OCI-LY7 (cell line): ENCODE measurements at regions not wholly inside any gene's neighbourhood (a gene's known extent, or its start where the extent isn't known, plus 50 kb on each side); places are given as distances from the start of the nearest gene placed in this dataset.

Experiments
- BruUV-seq: library from RNA; stranded (reverse); fragments of 400-500 nt; replicated peaks from 2 replicates; lab custom pipeline; 2021; lab: Mats Ljungman, UMichigan
- CTCF ChIA-PET: fragments of 300-600 bp; sonication (Branson Sonifier 250); formaldehyde crosslinking; loops from one replicate; lab custom pipeline; 2022; ENCODE audit warnings: antibody characterized with exemption; ENCODE audit not compliant: unreplicated experiment; lab: Charles Lee
- POLR2A ChIA-PET: fragments of 300-600 bp; sonication (Branson Sonifier 250); formaldehyde crosslinking; loops from one replicate; lab custom pipeline; 2022; ENCODE audit warnings: antibody characterized with exemption; lab: Charles Lee
- DNase-seq: peaks from one replicate; pipeline ENCODE4 v3.0.0-alpha.2; 2015; ENCODE audit warnings: low spot score
- H2AFZ ChIP-seq: fragments of 200-600 bp; sonication (generic), shearing (Covaris generic); 2 replicates; pipeline ENCODE4 v1.6.1; 2014; ENCODE audit warnings: mild to moderate bottlenecking, antibody characterized with exemption, low read length, moderate library complexity
- H3K27ac ChIP-seq: fragments of 200-600 bp; sonication (generic); 2 replicates; pipeline ENCODE4 v1.5.1; 2014; ENCODE audit warnings: mixed run types, low read depth, mild to moderate bottlenecking, moderate library complexity, low read length, inconsistent platforms; ENCODE audit not compliant: poor library complexity, severe bottlenecking
- H3K36me3 ChIP-seq: fragments of 200-600 bp; sonication (generic); 2 replicates; pipeline ENCODE4 v1.6.1; 2014; ENCODE audit warnings: mild to moderate bottlenecking, antibody characterized with exemption, low read length, moderate library complexity, mixed read lengths; ENCODE audit not compliant: insufficient read depth
- H3K4me1 ChIP-seq: fragments of 200-600 bp; sonication (generic); 2 replicates; pipeline ENCODE4 v1.5.1; 2014; ENCODE audit warnings: mild to moderate bottlenecking, low read length; ENCODE audit not compliant: insufficient read depth, poor library complexity, severe bottlenecking
- H3K4me2 ChIP-seq: fragments of 200-600 bp; sonication (generic); 2 replicates; pipeline ENCODE4 v1.6.1; 2014; ENCODE audit warnings: mild to moderate bottlenecking, low read length
- H3K4me3 ChIP-seq: fragments of 200-600 bp; sonication (generic); 2 replicates; pipeline ENCODE4 v1.5.1; 2014; ENCODE audit warnings: mild to moderate bottlenecking, low read depth, low read length; ENCODE audit not compliant: poor library complexity, severe bottlenecking
- H3K79me2 ChIP-seq: fragments of 200-600 bp; sonication (generic); 2 replicates; pipeline ENCODE4 v1.6.1; 2016; ENCODE audit warnings: low read depth, mild to moderate bottlenecking, low read length, moderate library complexity, mixed read lengths; ENCODE audit not compliant: insufficient read depth
- H3K9me2 ChIP-seq: fragments of 200-600 bp; sonication (generic); 2 replicates; pipeline ENCODE4 v1.6.1; 2016; ENCODE audit warnings: mild to moderate bottlenecking, low read length, mixed read lengths; ENCODE audit not compliant: insufficient read depth
- H3K9me3 ChIP-seq: fragments of 200-600 bp; sonication (generic); 2 replicates; pipeline ENCODE4 v1.6.1; 2014; ENCODE audit warnings: mild to moderate bottlenecking, mixed run types, low read length, mixed read lengths
- H4K20me1 ChIP-seq: fragments of 200-600 bp; sonication (generic); 2 replicates; pipeline ENCODE4 v1.6.1; 2014; ENCODE audit warnings: mild to moderate bottlenecking, antibody characterized with exemption, low read length, moderate library complexity, mixed read lengths; ENCODE audit not compliant: insufficient read depth
- EZH2phosphoT487 ChIP-seq: fragments of 200-600 bp; sonication (generic); IDR thresholded peaks from 2 replicates; pipeline ENCODE4 v1.6.1; 2018; ENCODE audit warnings: low read depth, borderline replicate concordance, mild to moderate bottlenecking, mixed run types, antibody characterized with exemption, low read length, moderate library complexity, mixed read lengths
- intact Hi-C: fragments of 100-400 bp; cut with micrococcal nuclease; formaldehyde crosslinking; loops from one replicate; pipeline ENCODE4 v1.10.0; 2022; ENCODE audit not compliant: unreplicated experiment
- TF ChIP-seq, protein P1 (sequence below): fragments of 200-600 bp; sonication (generic); conservative IDR thresholded peaks from 2 replicates; pipeline ENCODE4 v1.5.1; 2014; ENCODE audit warnings: mild to moderate bottlenecking, antibody characterized with exemption, low read length, moderate library complexity, mixed read lengths

DNA sequence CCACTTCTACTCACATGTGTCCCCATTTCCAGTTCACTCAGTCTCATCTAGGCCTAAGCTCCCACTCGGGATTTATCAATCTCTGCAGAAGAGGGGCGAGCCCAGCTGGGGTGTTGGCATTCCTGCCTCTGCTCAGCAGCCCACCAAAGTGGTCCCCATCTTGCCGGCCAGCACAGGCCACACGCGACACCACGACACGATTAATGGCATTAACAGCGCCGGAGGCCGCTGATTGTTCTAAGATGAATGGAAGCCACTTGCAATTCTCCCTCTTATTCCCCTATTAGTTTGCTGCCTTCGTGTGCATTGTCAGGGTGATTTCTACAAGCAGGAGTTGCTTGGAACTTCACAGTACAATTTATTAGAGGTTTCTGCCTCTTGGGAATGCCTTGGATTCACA is 477.3 kb downstream of the SHQ1 start:
- H3K79me2 ChIP-seq: no peaks in the 10 kb centered on the region
- H3K4me3 ChIP-seq: no peak overlapping the region
- no peak overlapping the region for H2AFZ ChIP-seq
- H3K36me3 ChIP-seq: no peaks in the 10 kb centered on the region
- intact Hi-C loops: no loop called here
- no peaks in the 10 kb centered on the region for H4K20me1 ChIP-seq
- H3K4me1 ChIP-seq: no peaks in the 10 kb centered on the region
- TF ChIP-seq, protein P1, sequence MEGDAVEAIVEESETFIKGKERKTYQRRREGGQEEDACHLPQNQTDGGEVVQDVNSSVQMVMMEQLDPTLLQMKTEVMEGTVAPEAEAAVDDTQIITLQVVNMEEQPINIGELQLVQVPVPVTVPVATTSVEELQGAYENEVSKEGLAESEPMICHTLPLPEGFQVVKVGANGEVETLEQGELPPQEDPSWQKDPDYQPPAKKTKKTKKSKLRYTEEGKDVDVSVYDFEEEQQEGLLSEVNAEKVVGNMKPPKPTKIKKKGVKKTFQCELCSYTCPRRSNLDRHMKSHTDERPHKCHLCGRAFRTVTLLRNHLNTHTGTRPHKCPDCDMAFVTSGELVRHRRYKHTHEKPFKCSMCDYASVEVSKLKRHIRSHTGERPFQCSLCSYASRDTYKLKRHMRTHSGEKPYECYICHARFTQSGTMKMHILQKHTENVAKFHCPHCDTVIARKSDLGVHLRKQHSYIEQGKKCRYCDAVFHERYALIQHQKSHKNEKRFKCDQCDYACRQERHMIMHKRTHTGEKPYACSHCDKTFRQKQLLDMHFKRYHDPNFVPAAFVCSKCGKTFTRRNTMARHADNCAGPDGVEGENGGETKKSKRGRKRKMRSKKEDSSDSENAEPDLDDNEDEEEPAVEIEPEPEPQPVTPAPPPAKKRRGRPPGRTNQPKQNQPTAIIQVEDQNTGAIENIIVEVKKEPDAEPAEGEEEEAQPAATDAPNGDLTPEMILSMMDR: no peak
- TF ChIP-seq EZH2phosphoT487: no peak
- no peak overlapping the region for H3K27ac ChIP-seq
- ChIA-PET POLR2A (no interaction called here), CTCF (no interaction called here)
- no peaks in the 10 kb centered on the region for H3K9me3 ChIP-seq
- no peak for DNase-seq
- BruUV-seq: no TSS peak
- no peaks in the 10 kb centered on the region for H3K9me2 ChIP-seq
- H3K4me2 ChIP-seq: no peak overlapping the region

DNA sequence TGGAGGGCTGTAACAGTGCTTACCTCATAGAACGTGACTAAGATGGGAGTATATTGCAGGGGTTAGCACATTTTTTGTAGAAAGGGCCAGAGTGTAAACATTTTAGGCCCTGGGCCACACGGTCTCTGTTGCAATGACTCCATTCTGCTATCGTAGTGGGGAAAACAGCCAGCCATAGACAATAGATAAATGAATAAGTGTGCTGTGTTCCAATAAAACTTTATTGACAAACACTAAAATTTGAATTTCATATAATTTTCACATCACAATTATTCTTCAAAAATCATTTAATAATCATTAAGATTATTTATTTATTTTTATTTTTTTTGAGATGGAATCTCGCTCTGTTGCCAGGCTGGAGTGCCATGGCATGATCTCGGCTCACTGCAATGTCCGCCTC is 478.6 kb downstream of the SHQ1 start:
- DNase-seq: no peak
- no peak overlapping the region for H3K27ac ChIP-seq
- POLR2A ChIA-PET: interaction anchor here (0.6 kb wide), 1 partner anchor 491 kb away, joined by 3 read pairs; no protein-coding TSS in a partner anchor
- H3K9me3 ChIP-seq: no peaks in the 10 kb centered on the region
- TF ChIP-seq, protein P1: no peak
- intact Hi-C loops: no loop called here
- H3K9me2 ChIP-seq: no peaks in the 10 kb centered on the region
- BruUV-seq: no TSS peak
- H2AFZ ChIP-seq: no peak overlapping the region
- H3K4me3 ChIP-seq: no peak overlapping the region
- CTCF ChIA-PET: no interaction called here
- no peaks in the 10 kb centered on the region for H3K4me1 ChIP-seq
- H4K20me1 ChIP-seq: no peaks in the 10 kb centered on the region
- H3K36me3 ChIP-seq: no peaks in the 10 kb centered on the region
- H3K79me2 ChIP-seq: no peaks in the 10 kb centered on the region
- H3K4me2 ChIP-seq: no peak overlapping the region

DNA sequence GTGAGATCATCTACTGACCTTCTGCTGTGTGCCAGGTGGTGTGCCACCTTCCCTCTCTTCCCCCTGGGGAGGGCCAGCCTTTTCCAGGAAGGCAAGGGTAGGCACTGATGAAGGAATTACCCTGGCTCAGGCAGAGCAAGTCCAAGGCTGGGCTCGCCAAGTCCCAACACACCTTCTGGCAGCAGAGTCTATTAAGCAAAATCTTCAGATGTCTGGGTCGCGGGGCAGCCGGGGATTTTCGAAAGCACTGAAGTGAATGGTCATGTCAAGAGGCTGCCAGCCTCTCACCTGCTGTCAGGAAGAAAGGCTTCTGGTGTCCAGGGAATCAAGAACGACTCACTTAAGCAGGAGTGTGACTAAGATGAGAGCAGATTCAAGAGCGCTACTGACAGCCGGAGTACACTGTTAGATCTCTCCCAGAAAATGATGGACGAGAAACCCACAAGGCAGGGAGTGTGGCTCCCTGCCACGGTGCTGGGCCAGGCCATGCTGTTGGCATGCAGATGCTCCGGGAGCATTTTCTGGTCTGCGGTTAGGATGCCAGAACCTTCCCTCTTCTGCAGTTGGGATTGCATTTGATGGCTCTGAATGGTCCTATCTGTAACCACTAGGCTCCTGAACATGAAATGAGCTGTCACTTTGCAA is 479.8 kb downstream of the SHQ1 start:
- no peak for TF ChIP-seq EZH2phosphoT487
- TF ChIP-seq, protein P1: no peak
- Histone ChIP-seq H3K9me2 (no peaks in the 10 kb centered on the region), H3K4me1 (no peaks in the 10 kb centered on the region), H3K4me2 (no peak overlapping the region), H3K9me3 (no peaks in the 10 kb centered on the region), H2AFZ (no peak overlapping the region), H3K4me3 (no peak overlapping the region), H3K36me3 (no peaks in the 10 kb centered on the region), H4K20me1 (no peaks in the 10 kb centered on the region), H3K27ac (no peak overlapping the region), H3K79me2 (no peaks in the 10 kb centered on the region)
- BruUV-seq: no TSS peak
- CTCF ChIA-PET: no interaction called here
- no peak for DNase-seq
- intact Hi-C loops: no loop called here
- POLR2A ChIA-PET: no interaction called here
